GM12878 (cell line): ENCODE measurements at regions not wholly inside any gene's neighbourhood (a gene's known extent, or its start where the extent isn't known, plus 50 kb on each side); places are given as distances from the start of the nearest gene placed in this dataset.

Experiments
- ATAC-seq: fragments of 200-7000 bp; cut with Tn5 transposase; 3 replicates; pipeline ENCODE4 v1.9.1; 2020; ENCODE audit warnings: mild to moderate bottlenecking, moderate library complexity
- BruUV-seq: library from RNA; stranded (reverse); fragments of 400-500 nt; replicated peaks from 2 replicates; lab custom pipeline; 2021; lab: Mats Ljungman, UMichigan
- CTCF ChIA-PET: fragments of 300-600 bp; sonication (Branson Sonifier 250); formaldehyde crosslinking; extraction: SDS; loops from one replicate; lab custom pipeline; 2021; ENCODE audit warnings: inconsistent platforms; lab: Yijun Ruan, JAX
- POLR2A ChIA-PET: fragments of 350-600 bp; formaldehyde crosslinking; extraction: SDS; loops from one replicate; lab custom pipeline; 2021; ENCODE audit warnings: inconsistent platforms; lab: Charles Lee
- RAD21 ChIA-PET: fragments of 300-600 bp; sonication (Branson Sonifier 250); formaldehyde crosslinking; loops from one replicate; lab custom pipeline; 2023; ENCODE audit warnings: antibody characterized with exemption; ENCODE audit not compliant: unreplicated experiment; lab: Charles Lee
- SMC1A ChIA-PET: fragments of 300-600 bp; sonication (Branson Sonifier 250); formaldehyde crosslinking; loops from one replicate; lab custom pipeline; 2023; ENCODE audit not compliant: unreplicated experiment, uncharacterized antibody; lab: Charles Lee
- DNase-seq: peaks from one replicate; pipeline ENCODE4 v3.0.0-alpha.2; 2011; ENCODE audit warnings: low read depth, low spot score
- FAIRE-seq: peaks from 3 replicates; lab custom pipeline; 2011; peaks lifted over from hg19 to GRCh38; lab: Jason Lieb, UNC
- H2AFZ ChIP-seq: 2 replicates; pipeline ENCODE4 v1.6.0; 2011; ENCODE audit warnings: low read depth, low read length, control low read depth; ENCODE audit not compliant: control insufficient read depth
- H3K27ac ChIP-seq: 2 replicates; pipeline ENCODE4 v1.5.1; 2011; ENCODE audit warnings: control low read depth; ENCODE audit not compliant: control insufficient read depth, insufficient read depth
- H3K27me3 ChIP-seq, 2 experiments: replicated peaks in 1 of 2; 2 replicates each; pipeline versions ENCODE4 v1.6.0 to v1.6.1; 2011; ENCODE audit warnings: low read length in 1 of 2; ENCODE audit not compliant: control insufficient read depth in 2 of 2, insufficient read depth in 2 of 2
- H3K36me3 ChIP-seq, 2 experiments: 2 replicates each; pipeline ENCODE4 v1.5.1; 2011; ENCODE audit warnings: low read length in 1 of 2; ENCODE audit not compliant: control insufficient read depth in 2 of 2, insufficient read depth in 2 of 2
- H3K4me1 ChIP-seq: 2 replicates; pipeline ENCODE4 v1.6.1; 2011; ENCODE audit warnings: mild to moderate bottlenecking, low read length, moderate library complexity, mixed read lengths; ENCODE audit not compliant: control insufficient read depth, insufficient read depth
- H3K4me2 ChIP-seq: 2 replicates; pipeline ENCODE4 v1.6.0; 2011; ENCODE audit warnings: control low read depth; ENCODE audit not compliant: control insufficient read depth, insufficient read depth
- H3K4me3 ChIP-seq: fragments of 200-600 bp; sonication (generic); 2 replicates; pipeline ENCODE4 v1.5.1; 2016
- H3K79me2 ChIP-seq: 2 replicates; pipeline ENCODE4 v1.6.0; 2011; ENCODE audit warnings: low read length; ENCODE audit not compliant: control insufficient read depth, insufficient read depth
- H3K9ac ChIP-seq: 2 replicates; pipeline ENCODE4 v1.8.0; 2011; ENCODE audit warnings: low read length, control low read depth, mixed read lengths; ENCODE audit not compliant: control insufficient read depth, insufficient read depth
- H3K9me3 ChIP-seq: replicated peaks from 3 replicates; pipeline ENCODE4 v1.5.1; 2011; ENCODE audit warnings: mild to moderate bottlenecking, low read length; ENCODE audit not compliant: control insufficient read depth, insufficient read depth
- H4K20me1 ChIP-seq: 2 replicates; pipeline ENCODE4 v1.6.0; 2011; ENCODE audit not compliant: control insufficient read depth, insufficient read depth
- MEF2B ChIP-seq: fragments of 450-650 bp; IDR thresholded peaks from 2 replicates; pipeline ENCODE4 v1.6.1; 2018; ENCODE audit warnings: mild to moderate bottlenecking, moderate library complexity; ENCODE audit not compliant: partially characterized antibody, poor library complexity, severe bottlenecking
- NFIC ChIP-seq: IDR thresholded peaks from 2 replicates; pipeline ENCODE4 v1.6.1; 2012; ENCODE audit warnings: low read depth, mild to moderate bottlenecking, inconsistent platforms, low read length, moderate library complexity
- NFYB ChIP-seq: IDR thresholded peaks from 2 replicates; pipeline ENCODE4 v1.6.1; 2011; ENCODE audit warnings: low read depth, mild to moderate bottlenecking, low read length, improper control_type of control experiment, moderate library complexity; ENCODE audit not compliant: insufficient read depth
- POLR2AphosphoS2 ChIP-seq: IDR thresholded peaks from 2 replicates; pipeline ENCODE4 v1.6.1; 2011; ENCODE audit warnings: low read depth, mild to moderate bottlenecking, low read length, improper control_type of control experiment, moderate library complexity
- STAT3 ChIP-seq: IDR thresholded peaks from 2 replicates; pipeline ENCODE4 v1.6.1; 2011; ENCODE audit warnings: low read depth, low read length, improper control_type of control experiment
- YY1 ChIP-seq: IDR thresholded peaks from 2 replicates; pipeline ENCODE4 v1.6.1; 2011; ENCODE audit warnings: low read depth, mild to moderate bottlenecking, low read length
- in situ Hi-C: fragments of 300-500 bp; cut with MboI; formaldehyde crosslinking; loops from 9 replicates; pipeline ENCODE4 v1.14.3; 2018; ENCODE audit warnings: mixed read lengths
- intact Hi-C: fragments of 100-400 bp; cut with micrococcal nuclease; formaldehyde crosslinking; loops from one replicate; pipeline ENCODE4 v1.14.2; 2022; ENCODE audit not compliant: unreplicated experiment
- TF ChIP-seq, protein P1 (sequence below): fragments of 450-650 bp; IDR thresholded peaks from 2 replicates; pipeline ENCODE4 v1.6.1; 2017; ENCODE audit warnings: mild to moderate bottlenecking, moderate library complexity

DNA sequence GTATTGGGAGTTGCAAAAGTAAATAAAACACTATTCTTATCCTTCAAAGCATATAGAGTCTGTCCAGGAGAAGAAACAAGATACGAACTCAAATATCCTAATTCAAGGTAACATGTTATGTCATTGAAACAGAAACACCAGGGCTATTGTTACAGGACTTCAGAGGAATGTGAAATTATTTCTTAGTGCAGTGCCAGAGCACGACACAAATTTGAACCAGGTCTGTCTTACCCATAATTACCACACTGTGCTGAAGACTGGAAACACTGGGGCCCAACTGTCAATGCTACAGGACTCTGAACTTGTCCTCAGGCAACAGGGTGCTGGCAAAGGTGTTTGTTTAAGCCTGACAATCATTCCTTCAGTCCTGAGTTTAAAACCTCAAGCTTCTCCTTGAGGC is 633.6 kb upstream of the UBE2E2 start (continued):
- TF ChIP-seq NFIC = no peak
- no peak for TF ChIP-seq YY1
- TF ChIP-seq, protein P1, sequence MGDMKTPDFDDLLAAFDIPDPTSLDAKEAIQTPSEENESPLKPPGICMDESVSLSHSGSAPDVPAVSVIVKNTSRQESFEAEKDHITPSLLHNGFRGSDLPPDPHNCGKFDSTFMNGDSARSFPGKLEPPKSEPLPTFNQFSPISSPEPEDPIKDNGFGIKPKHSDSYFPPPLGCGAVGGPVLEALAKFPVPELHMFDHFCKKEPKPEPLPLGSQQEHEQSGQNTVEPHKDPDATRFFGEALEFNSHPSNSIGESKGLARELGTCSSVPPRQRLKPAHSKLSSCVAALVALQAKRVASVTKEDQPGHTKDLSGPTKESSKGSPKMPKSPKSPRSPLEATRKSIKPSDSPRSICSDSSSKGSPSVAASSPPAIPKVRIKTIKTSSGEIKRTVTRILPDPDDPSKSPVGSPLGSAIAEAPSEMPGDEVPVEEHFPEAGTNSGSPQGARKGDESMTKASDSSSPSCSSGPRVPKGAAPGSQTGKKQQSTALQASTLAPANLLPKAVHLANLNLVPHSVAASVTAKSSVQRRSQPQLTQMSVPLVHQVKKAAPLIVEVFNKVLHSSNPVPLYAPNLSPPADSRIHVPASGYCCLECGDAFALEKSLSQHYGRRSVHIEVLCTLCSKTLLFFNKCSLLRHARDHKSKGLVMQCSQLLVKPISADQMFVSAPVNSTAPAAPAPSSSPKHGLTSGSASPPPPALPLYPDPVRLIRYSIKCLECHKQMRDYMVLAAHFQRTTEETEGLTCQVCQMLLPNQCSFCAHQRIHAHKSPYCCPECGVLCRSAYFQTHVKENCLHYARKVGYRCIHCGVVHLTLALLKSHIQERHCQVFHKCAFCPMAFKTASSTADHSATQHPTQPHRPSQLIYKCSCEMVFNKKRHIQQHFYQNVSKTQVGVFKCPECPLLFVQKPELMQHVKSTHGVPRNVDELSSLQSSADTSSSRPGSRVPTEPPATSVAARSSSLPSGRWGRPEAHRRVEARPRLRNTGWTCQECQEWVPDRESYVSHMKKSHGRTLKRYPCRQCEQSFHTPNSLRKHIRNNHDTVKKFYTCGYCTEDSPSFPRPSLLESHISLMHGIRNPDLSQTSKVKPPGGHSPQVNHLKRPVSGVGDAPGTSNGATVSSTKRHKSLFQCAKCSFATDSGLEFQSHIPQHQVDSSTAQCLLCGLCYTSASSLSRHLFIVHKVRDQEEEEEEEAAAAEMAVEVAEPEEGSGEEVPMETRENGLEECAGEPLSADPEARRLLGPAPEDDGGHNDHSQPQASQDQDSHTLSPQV = no peak
- TF ChIP-seq MEF2B = no peak
- TF ChIP-seq POLR2AphosphoS2 = no peak
- no peak for TF ChIP-seq NFYB
- TF ChIP-seq, all 136 proteins: peak for 0

DNA sequence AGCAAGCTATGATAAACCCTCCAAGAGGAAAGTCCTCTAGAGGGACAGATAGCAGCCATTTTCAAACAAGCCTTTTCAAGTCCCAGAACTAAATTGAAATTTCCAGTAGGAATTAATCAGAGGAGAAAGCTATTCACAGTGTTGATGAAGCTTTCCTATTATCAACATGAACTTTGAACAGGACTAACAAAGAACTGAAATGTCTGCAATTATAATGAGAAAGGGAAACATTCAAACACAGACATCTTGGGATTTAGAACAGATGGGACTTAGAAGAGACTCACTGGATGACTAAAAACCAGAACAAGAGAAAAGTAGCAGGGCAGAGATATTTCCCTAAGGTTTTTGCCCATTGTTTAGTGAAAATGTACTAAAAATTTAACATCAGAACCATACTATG is 622.1 kb upstream of the UBE2E2 start:
- H3K4me1 ChIP-seq = no peaks in the 10 kb centered on the region
- H3K79me2 ChIP-seq = no peaks in the 10 kb centered on the region
- POLR2A ChIA-PET = no interaction called here
- no peak overlapping the region for H3K9ac ChIP-seq
- SMC1A ChIA-PET = no interaction called here
- no peaks in the 10 kb centered on the region for H3K27me3 ChIP-seq
- in situ Hi-C loops (no loop called here), intact Hi-C loops (no loop called here)
- H3K27ac ChIP-seq = no peak overlapping the region
- DNase-seq (no peak), ATAC-seq (no peak), FAIRE-seq (no peak)
- no peaks in the 10 kb centered on the region for H3K9me3 ChIP-seq
- H3K4me2 ChIP-seq = no peak overlapping the region
- TF ChIP-seq STAT3 (no peak), NFYB (no peak)
- CTCF ChIA-PET = no interaction called here
- H4K20me1 ChIP-seq = no peaks in the 10 kb centered on the region
- H3K4me3 ChIP-seq = no peak overlapping the region
- BruUV-seq = no TSS peak
- H2AFZ ChIP-seq = no peak overlapping the region
- H3K36me3 ChIP-seq = no peaks in the 10 kb centered on the region
- RAD21 ChIA-PET = no interaction called here
